Panc1 (cell line): ENCODE measurements at regions not wholly inside any gene's neighbourhood (a gene's known extent, or its start where the extent isn't known, plus 50 kb on each side); places are given as distances from the start of the nearest gene placed in this dataset.
"Not testable (repeated sequence)": the region's sequence is repeated elsewhere in the genome, so short reads cannot be mapped to it uniquely, and the experiment has no call there.

Experiments
- ATAC-seq: fragments of 200-7000 bp; cut with Tn5 transposase; 2 replicates; pipeline ENCODE4 v1.9.1; 2020; ENCODE audit warnings: mild to moderate bottlenecking, moderate library complexity
- BruUV-seq: library from RNA; stranded (reverse); fragments of 400-500 nt; replicated peaks from 2 replicates; lab custom pipeline; 2021; lab: Mats Ljungman, UMichigan
- CTCF ChIA-PET: fragments of 300-600 bp; sonication (Branson Sonifier 250); formaldehyde crosslinking; loops from one replicate; lab custom pipeline; 2022; ENCODE audit warnings: antibody characterized with exemption; lab: Charles Lee
- POLR2A ChIA-PET: fragments of 300-600 bp; sonication (Branson Sonifier 250); formaldehyde crosslinking; loops from one replicate; lab custom pipeline; 2022; ENCODE audit warnings: antibody characterized with exemption; lab: Charles Lee
- DNase-seq: peaks from one replicate; pipeline ENCODE4 v3.0.0-alpha.2; 2010; ENCODE audit warnings: low read depth, low spot score
- H3K27ac ChIP-seq: 2 replicates; pipeline ENCODE4 v1.5.1; 2011; ENCODE audit warnings: mild to moderate bottlenecking, low read length, inconsistent platforms
- H3K27me3 ChIP-seq: fragments of 200-500 bp; sonication (Bioruptor generic); 2 replicates; pipeline ENCODE4 v1.6.0; 2014; ENCODE audit warnings: low read length, inconsistent platforms; ENCODE audit not compliant: control insufficient read depth, insufficient read depth
- H3K36me3 ChIP-seq: fragments of 200-500 bp; sonication (Bioruptor generic); 2 replicates; pipeline ENCODE4 v1.5.1; 2014; ENCODE audit warnings: inconsistent platforms, mild to moderate bottlenecking, low read length, moderate library complexity; ENCODE audit not compliant: control insufficient read depth, insufficient read depth
- H3K4me1 ChIP-seq: 2 replicates; pipeline ENCODE4 v1.5.1; 2011; ENCODE audit warnings: inconsistent platforms, mild to moderate bottlenecking, low read length, moderate library complexity; ENCODE audit not compliant: control insufficient read depth, insufficient read depth
- H3K4me3 ChIP-seq, 2 experiments: 2 replicates each; pipeline ENCODE4 v1.5.1; 2011 to 2012; ENCODE audit warnings: low read depth in 2 of 2, low read length in 2 of 2, mild to moderate bottlenecking in 2 of 2, inconsistent platforms in 1 of 2, moderate library complexity in 1 of 2
- H3K9me3 ChIP-seq: fragments of 200-500 bp; sonication (Bioruptor generic); 2 replicates; pipeline ENCODE4 v1.5.1; 2014; ENCODE audit warnings: low read depth, mild to moderate bottlenecking, inconsistent platforms, low read length, moderate library complexity; ENCODE audit not compliant: control insufficient read depth, insufficient read depth
- CTCF ChIP-seq: fragments of 450-650 bp; IDR thresholded peaks from 2 replicates; pipeline ENCODE4 v1.5.1; 2017; ENCODE audit warnings: mild to moderate bottlenecking
- POLR2AphosphoS5 ChIP-seq: IDR thresholded peaks from 2 replicates; pipeline ENCODE4 v1.6.1; 2012; ENCODE audit warnings: mild to moderate bottlenecking, low read depth, low read length, moderate library complexity
- SIN3A ChIP-seq: IDR thresholded peaks from 2 replicates; pipeline ENCODE4 v1.6.1; 2012; ENCODE audit warnings: low read depth, mild to moderate bottlenecking, low read length, moderate library complexity, borderline replicate concordance; ENCODE audit not compliant: insufficient read depth
- TCF7L2 ChIP-seq: IDR thresholded peaks from 2 replicates; pipeline ENCODE4 v1.6.1; 2011; ENCODE audit warnings: mild to moderate bottlenecking, low read depth, low read length, inconsistent platforms
- in situ Hi-C: cut with HindIII; loops from 2 replicates; pipeline ENCODE4 v1.10.0; 2016; ENCODE audit warnings: low sequenced_read_pairs, low pct_unique_long_range_greater_than_20kb
- intact Hi-C: fragments of 100-400 bp; cut with micrococcal nuclease; formaldehyde crosslinking; loops from one replicate; pipeline ENCODE4 v1.10.0; 2022; ENCODE audit not compliant: unreplicated experiment
- TF ChIP-seq, protein P1 (sequence below), 2 experiments: IDR thresholded peaks; 2 replicates each; pipeline ENCODE4 v1.6.1; 2011 to 2012; ENCODE audit warnings: low read depth in 2 of 2, control low read depth in 1 of 2, low read length in 1 of 2, mild to moderate bottlenecking in 1 of 2, moderate library complexity in 1 of 2; ENCODE audit not compliant: insufficient read depth in 1 of 2

- CTCF ChIA-PET, result no interaction called here
- DNase-seq (no peak), ATAC-seq (no peak)
- no peak for TF ChIP-seq SIN3A
- no peak for TF ChIP-seq TCF7L2
- TF ChIP-seq CTCF, result no peak
- TF ChIP-seq, protein P1, sequence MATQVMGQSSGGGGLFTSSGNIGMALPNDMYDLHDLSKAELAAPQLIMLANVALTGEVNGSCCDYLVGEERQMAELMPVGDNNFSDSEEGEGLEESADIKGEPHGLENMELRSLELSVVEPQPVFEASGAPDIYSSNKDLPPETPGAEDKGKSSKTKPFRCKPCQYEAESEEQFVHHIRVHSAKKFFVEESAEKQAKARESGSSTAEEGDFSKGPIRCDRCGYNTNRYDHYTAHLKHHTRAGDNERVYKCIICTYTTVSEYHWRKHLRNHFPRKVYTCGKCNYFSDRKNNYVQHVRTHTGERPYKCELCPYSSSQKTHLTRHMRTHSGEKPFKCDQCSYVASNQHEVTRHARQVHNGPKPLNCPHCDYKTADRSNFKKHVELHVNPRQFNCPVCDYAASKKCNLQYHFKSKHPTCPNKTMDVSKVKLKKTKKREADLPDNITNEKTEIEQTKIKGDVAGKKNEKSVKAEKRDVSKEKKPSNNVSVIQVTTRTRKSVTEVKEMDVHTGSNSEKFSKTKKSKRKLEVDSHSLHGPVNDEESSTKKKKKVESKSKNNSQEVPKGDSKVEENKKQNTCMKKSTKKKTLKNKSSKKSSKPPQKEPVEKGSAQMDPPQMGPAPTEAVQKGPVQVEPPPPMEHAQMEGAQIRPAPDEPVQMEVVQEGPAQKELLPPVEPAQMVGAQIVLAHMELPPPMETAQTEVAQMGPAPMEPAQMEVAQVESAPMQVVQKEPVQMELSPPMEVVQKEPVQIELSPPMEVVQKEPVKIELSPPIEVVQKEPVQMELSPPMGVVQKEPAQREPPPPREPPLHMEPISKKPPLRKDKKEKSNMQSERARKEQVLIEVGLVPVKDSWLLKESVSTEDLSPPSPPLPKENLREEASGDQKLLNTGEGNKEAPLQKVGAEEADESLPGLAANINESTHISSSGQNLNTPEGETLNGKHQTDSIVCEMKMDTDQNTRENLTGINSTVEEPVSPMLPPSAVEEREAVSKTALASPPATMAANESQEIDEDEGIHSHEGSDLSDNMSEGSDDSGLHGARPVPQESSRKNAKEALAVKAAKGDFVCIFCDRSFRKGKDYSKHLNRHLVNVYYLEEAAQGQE (IDR thresholded peaks at IDR 0.05; ENCODE audit: insufficient read depth in 1 of 2, low read depth in 2 of 2, low read length in 1 of 2), result no peak
- no peak for TF ChIP-seq POLR2AphosphoS5
- H3K27me3 ChIP-seq, result no peaks in the 10 kb centered on the region
- no peaks in the 10 kb centered on the region for H3K9me3 ChIP-seq
- intact Hi-C loops, result no loop called here
- no peaks in the 10 kb centered on the region for H3K4me1 ChIP-seq
- no peaks in the 10 kb centered on the region for H3K36me3 ChIP-seq
- no peak overlapping the region for H3K27ac ChIP-seq
- BruUV-seq, result no TSS peak
- POLR2A ChIA-PET, result no interaction called here
- in situ Hi-C loops, result no loop called here
- H3K4me3 ChIP-seq, result no peak overlapping the region
Measured at GRCh38 chr10:65265451-65265954, 1660.3 kb upstream of the LRRTM3 start.

- H3K9me3 ChIP-seq, in situ Hi-C loops, BruUV-seq, H3K27ac ChIP-seq, intact Hi-C loops, H3K27me3 ChIP-seq, H3K4me3 ChIP-seq, ATAC-seq, H3K4me1 ChIP-seq, POLR2A ChIA-PET, DNase-seq, CTCF ChIA-PET, H3K36me3 ChIP-seq: not testable (repeated sequence)
Measured at GRCh38 chr10:65269551-65269950, 1656.3 kb upstream of the LRRTM3 start.

- H3K4me3 ChIP-seq, result no peak overlapping the region
- ChIA-PET CTCF (no interaction called here), POLR2A (no interaction called here)
- no peak overlapping the region for H3K27ac ChIP-seq
- no peaks in the 10 kb centered on the region for H3K27me3 ChIP-seq
- in situ Hi-C loops (no loop called here), intact Hi-C loops (no loop called here)
- ATAC-seq (no peak), DNase-seq (no peak)
- TF ChIP-seq, protein P1 (IDR thresholded peaks at IDR 0.05; ENCODE audit: insufficient read depth in 1 of 2, low read depth in 2 of 2, low read length in 1 of 2), result no peak
- TF ChIP-seq CTCF (no peak), POLR2AphosphoS5 (no peak), TCF7L2 (no peak), SIN3A (no peak)
- no peaks in the 10 kb centered on the region for H3K4me1 ChIP-seq
- no peaks in the 10 kb centered on the region for H3K9me3 ChIP-seq
- H3K36me3 ChIP-seq, result no peaks in the 10 kb centered on the region
- BruUV-seq, result no TSS peak
Measured at GRCh38 chr10:65270969-65271368, 1654.9 kb upstream of the LRRTM3 start.
